Keratinocyte (primary cell): ENCODE measurements at regions not wholly inside any gene's neighbourhood (a gene's known extent, or its start where the extent isn't known, plus 50 kb on each side); places are given as distances from the start of the nearest gene placed in this dataset.

Experiments used
- CTCF ChIP-seq, 3 experiments: IDR thresholded peaks in 1 of 3; conservative IDR thresholded peaks in 1 of 3; optimal IDR thresholded peaks in 1 of 3; 2 replicates in 2 of 3; 3 replicates in 1 of 3; pipeline versions ENCODE3 to v1.5.1; 2011; ENCODE audit warnings: low read length in 3 of 3, mild to moderate bottlenecking in 3 of 3, moderate library complexity in 2 of 3, control low read depth in 1 of 3, inconsistent platforms in 1 of 3; ENCODE audit not compliant: insufficient read depth in 2 of 3; ENCODE audit errors: extremely low read depth in 1 of 3
- EZH2 ChIP-seq: IDR thresholded peaks from one replicate; pipeline ENCODE4 v1.6.1; 2012; ENCODE audit warnings: inconsistent platforms, mild to moderate bottlenecking, low read length, moderate library complexity

- TF ChIP-seq CTCF (optimal IDR thresholded peaks at IDR 0.05 in 1 of 3, IDR thresholded peaks at IDR 0.05 in 1 of 3, conservative IDR thresholded peaks at IDR 0.05 in 1 of 3; ENCODE audit: extremely low read depth in 1 of 3, insufficient read depth in 2 of 3, low read length in 3 of 3) (no peak), EZH2 (no peak)
Observed at GRCh38 chr2:59680863-59681262, 872.6 kb downstream of the BCL11A start.
